ENCODE measurements at regions not wholly inside any gene's neighbourhood (a gene's known extent, or its start where the extent isn't known, plus 50 kb on each side); places are given as distances from the start of the nearest gene placed in this dataset.

DNA sequence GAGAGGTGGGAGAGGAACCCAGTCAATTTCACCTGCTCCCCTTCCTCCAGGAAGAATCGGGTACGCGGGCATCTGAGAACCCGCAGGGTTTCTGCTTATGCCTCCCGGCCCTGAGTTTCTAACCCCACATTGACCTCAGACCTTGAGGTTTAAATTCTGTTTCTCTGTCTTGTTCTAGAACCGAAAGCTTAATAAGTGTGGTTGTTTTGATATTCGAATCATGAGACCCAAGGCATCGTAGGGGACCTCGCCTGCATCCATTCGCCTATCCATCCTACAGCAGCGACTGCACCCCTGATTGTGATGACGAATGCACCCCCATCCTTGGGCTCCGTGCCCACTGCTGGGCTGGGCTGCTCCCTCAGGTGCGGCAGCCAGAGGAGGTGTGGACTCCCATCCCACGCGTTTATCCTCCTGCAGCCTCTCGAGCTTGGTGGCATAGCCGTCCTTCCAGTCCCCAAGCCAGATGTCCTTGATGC is 80.8 kb upstream of the IER5L start:
- DNase-seq (ENCODE audit: low read depth): peak; percentile 36
- peak; percentile 47 for FAIRE-seq
- Histone ChIP-seq H3K36me3 (ENCODE audit: control insufficient read depth, insufficient read depth, low read length) (no peaks in the 10 kb centered on the region), H3K27me3 (ENCODE audit: control insufficient read depth, insufficient read depth, low read length) (no peaks in the 10 kb centered on the region), H3K4me3 (ENCODE audit: low read depth, low read length) (peak overlapping the region; percentile 7)
- TF ChIP-seq, protein P1, sequence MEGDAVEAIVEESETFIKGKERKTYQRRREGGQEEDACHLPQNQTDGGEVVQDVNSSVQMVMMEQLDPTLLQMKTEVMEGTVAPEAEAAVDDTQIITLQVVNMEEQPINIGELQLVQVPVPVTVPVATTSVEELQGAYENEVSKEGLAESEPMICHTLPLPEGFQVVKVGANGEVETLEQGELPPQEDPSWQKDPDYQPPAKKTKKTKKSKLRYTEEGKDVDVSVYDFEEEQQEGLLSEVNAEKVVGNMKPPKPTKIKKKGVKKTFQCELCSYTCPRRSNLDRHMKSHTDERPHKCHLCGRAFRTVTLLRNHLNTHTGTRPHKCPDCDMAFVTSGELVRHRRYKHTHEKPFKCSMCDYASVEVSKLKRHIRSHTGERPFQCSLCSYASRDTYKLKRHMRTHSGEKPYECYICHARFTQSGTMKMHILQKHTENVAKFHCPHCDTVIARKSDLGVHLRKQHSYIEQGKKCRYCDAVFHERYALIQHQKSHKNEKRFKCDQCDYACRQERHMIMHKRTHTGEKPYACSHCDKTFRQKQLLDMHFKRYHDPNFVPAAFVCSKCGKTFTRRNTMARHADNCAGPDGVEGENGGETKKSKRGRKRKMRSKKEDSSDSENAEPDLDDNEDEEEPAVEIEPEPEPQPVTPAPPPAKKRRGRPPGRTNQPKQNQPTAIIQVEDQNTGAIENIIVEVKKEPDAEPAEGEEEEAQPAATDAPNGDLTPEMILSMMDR (IDR thresholded peaks at IDR 0.05; ENCODE audit: insufficient read depth, low read length, severe bottlenecking): no peak

DNA sequence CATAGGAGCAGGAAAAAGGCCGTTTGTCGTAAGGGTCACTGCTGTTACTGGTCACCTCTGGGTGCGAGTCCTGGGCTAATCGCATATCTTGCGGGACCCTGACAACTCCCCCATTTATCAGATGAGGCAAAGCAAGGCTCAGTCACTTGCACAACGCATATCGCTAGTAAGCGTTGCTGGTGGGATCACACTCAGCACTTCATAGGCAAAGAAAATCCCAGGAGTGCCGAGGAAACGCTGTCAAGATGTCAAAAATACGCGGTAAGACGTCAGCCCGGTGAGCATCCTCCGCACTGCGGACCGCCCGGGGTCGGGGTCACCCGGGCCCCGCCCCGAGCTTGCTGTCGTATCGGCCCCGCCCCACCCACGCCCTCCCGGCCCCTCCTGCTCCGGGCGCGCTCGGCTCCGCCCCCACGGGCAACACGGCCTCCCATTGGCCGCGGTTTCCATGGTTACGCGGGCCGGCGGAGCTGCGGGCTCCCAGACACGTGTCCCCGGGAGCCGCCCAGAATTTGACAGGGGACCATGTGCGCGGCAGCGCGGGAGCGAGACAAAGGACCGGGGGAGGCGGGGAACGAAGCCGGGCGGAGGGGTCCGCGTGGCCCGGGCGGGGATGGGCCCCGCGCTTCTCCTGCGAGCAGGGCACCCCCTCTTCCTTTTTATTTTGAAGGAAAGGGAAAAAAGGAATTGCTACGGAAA is 80.2 kb upstream of the IER5L start:
- TF ChIP-seq, protein P1 (IDR thresholded peaks at IDR 0.05; ENCODE audit: insufficient read depth, low read length, severe bottlenecking): no peak
- no peaks in the 10 kb centered on the region for H3K27me3 ChIP-seq (ENCODE audit: control insufficient read depth, insufficient read depth, low read length)
- no peaks in the 10 kb centered on the region for H3K36me3 ChIP-seq (ENCODE audit: control insufficient read depth, insufficient read depth, low read length)
- DNase-seq (ENCODE audit: low read depth) (peak; percentile 66), FAIRE-seq (no peak)
- H3K4me3 ChIP-seq (ENCODE audit: low read depth, low read length): peak overlapping the region; percentile 7

DNA sequence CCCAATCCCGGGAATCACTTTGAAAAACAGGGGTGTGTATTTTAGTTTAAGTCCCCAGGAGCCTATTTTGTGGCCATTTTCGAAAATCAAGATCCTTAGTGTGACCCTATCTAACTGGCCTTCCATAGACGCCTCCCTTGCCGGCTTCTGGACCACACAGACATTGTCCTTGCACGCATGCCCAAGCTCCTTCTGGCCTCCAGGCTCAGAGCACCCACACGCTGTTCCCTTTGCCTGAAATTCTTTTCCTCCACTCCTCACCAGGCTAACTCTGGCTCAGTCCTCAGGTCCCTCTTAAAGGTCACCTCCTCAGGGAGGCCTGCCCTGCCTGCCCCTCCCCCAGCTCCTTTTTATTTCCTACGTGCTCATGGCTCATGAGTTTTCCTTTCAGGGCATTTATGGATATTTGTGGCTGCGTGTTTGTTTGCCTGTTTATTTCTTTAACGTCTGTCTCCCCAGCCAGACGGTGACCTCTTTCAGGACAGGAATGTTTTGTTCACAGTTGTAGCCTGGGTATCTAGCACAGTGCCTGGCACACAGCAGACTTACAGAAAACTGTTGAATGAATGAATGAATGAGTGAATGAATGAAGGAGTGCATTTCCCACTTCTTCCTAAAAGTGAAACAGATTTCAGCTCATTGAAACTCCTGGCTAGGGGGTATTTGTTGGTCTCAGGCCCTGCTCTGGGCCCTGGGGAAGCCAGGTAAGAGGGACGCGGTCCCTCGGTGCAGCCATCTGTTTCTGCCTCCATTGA is 79.1 kb upstream of the IER5L start:
- no peak overlapping the region for H3K4me3 ChIP-seq (ENCODE audit: low read depth, low read length)
- no peaks in the 10 kb centered on the region for H3K36me3 ChIP-seq (ENCODE audit: control insufficient read depth, insufficient read depth, low read length)
- FAIRE-seq (no peak), DNase-seq (ENCODE audit: low read depth) (no peak)
- H3K27me3 ChIP-seq (ENCODE audit: control insufficient read depth, insufficient read depth, low read length): no peaks in the 10 kb centered on the region
- TF ChIP-seq, protein P1 (IDR thresholded peaks at IDR 0.05; ENCODE audit: insufficient read depth, low read length, severe bottlenecking): no peak

- FAIRE-seq: no peak
- no peaks in the 10 kb centered on the region for H3K27me3 ChIP-seq (ENCODE audit: control insufficient read depth, insufficient read depth, low read length)
- H3K4me3 ChIP-seq (ENCODE audit: low read depth, low read length): no peak overlapping the region
- no peaks in the 10 kb centered on the region for H3K36me3 ChIP-seq (ENCODE audit: control insufficient read depth, insufficient read depth, low read length)
- no peak for DNase-seq (ENCODE audit: low read depth)
- TF ChIP-seq, protein P1 (IDR thresholded peaks at IDR 0.05; ENCODE audit: insufficient read depth, low read length, severe bottlenecking): no peak
Observed at GRCh38 chr9:129254566-129255287, 76.7 kb upstream of the IER5L start.

- H3K27me3 ChIP-seq (ENCODE audit: control insufficient read depth, insufficient read depth, low read length): no peaks in the 10 kb centered on the region
- H3K36me3 ChIP-seq (ENCODE audit: control insufficient read depth, insufficient read depth, low read length): no peaks in the 10 kb centered on the region
- TF ChIP-seq, protein P1 (IDR thresholded peaks at IDR 0.05; ENCODE audit: insufficient read depth, low read length, severe bottlenecking): no peak
- DNase-seq (ENCODE audit: low read depth) (no peak), FAIRE-seq (no peak)
- H3K4me3 ChIP-seq (ENCODE audit: low read depth, low read length): no peak overlapping the region
Observed at GRCh38 chr9:129253803-129254381, 75.8 kb upstream of the IER5L start.
